ENCODE measurements at regions not wholly inside any gene's neighbourhood (a gene's known extent, or its start where the extent isn't known, plus 50 kb on each side); places are given as distances from the start of the nearest gene placed in this dataset.
A peak's percentile ranks its signal among the peaks of the same experiment; 100 is the strongest.
"Not testable (repeated sequence)": the region's sequence is repeated elsewhere in the genome, so short reads cannot be mapped to it uniquely, and the experiment has no call there.

- no peak for DNase-seq
These were observed 157.6 kb upstream of the TMTC2 start for GRCh38 chr12:82529101-82529500.

- no peak for DNase-seq
These were observed 156.8 kb upstream of the TMTC2 start for GRCh38 chr12:82529954-82530353.

GRCh38 chr12:82530394-82530793 is 156.3 kb upstream of the TMTC2 start:
- no peak for DNase-seq

- no peak for DNase-seq
These were observed 153.4 kb upstream of the TMTC2 start for GRCh38 chr12:82533341-82533740.

GRCh38 chr12:82537436-82537835 is 149.3 kb upstream of the TMTC2 start:
- DNase-seq: no peak

GRCh38 chr12:82554529-82554928 is 132.2 kb upstream of the TMTC2 start:
- no peak for DNase-seq

DNA sequence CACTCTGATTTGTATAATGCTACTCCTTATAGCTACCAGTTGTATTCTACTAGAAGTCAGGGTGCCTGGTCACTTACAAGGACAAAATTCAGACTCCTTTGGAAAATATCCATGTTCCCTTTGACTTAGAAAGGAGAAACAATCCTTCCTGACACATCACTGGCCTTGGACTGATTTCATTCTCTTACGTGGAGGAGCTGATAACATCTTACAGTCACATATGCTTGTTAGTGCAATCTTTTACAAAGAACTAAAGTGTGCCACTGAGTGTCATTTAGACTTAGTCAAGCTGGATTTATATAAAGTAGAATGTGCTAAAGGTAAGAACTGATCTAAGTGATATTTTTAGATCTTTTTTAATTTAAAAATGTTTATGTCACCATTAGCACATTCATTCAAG is 131.0 kb upstream of the TMTC2 start:
- no peak for DNase-seq

DNA sequence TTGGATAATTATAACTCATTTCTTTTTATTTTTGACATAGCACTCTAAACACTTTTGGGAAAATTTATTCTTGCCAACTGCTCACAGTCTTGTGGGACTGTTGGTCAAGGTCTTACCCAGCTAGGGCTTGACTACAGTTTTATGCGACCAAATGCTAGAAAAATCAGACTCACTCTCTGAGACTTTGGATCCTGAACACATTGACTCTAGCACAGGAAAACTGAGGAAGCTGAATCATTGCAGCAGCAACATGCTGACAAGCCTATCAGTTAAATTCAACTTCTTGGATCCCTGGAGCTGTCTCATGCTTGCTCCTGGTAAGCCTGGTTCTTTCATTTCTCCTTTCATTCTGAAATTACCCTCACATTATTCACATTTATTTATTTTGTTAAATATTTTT is 120.7 kb upstream of the TMTC2 start:
- DNase-seq: no peak

DNA sequence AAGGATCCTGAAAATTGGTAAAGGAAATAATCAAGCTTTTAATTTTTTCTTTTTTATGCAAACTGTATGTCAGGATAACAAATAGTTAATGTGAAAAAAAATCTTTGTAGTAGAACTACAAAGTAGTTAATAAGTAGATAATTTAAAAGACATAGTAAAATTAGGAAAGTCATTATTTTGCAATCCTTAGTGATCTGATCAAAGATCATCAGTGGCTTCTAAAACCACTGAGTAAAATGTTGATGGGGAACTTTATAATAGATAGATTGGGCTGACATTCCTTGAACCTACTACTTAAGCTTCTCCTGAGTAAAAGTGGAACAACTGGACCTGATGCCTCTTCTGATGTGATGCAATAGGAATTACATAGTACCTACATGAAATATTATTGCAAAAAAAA is 119.0 kb upstream of the TMTC2 start:
- no peak for DNase-seq

- no peak for DNase-seq
These were observed 112.5 kb upstream of the TMTC2 start for GRCh38 chr12:82574191-82574590.

DNA sequence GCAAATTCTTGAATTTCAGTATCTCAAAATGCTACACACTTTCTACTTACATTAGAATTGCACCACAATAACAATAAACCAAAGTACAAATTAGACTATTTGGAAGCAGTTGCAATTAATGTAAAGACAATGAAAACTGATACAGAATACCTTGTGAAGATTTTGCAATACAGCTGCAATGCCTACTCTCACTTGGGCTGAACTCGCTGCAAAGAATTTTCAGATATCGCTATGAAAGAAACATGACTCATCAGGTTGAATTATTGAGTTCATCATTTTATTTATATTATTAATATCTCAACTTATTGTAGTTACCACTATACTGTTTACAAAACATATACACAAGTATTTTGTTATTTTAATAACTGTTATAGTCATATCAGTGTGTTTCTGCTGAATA is 108.0 kb upstream of the TMTC2 start:
- no peak for DNase-seq

DNA sequence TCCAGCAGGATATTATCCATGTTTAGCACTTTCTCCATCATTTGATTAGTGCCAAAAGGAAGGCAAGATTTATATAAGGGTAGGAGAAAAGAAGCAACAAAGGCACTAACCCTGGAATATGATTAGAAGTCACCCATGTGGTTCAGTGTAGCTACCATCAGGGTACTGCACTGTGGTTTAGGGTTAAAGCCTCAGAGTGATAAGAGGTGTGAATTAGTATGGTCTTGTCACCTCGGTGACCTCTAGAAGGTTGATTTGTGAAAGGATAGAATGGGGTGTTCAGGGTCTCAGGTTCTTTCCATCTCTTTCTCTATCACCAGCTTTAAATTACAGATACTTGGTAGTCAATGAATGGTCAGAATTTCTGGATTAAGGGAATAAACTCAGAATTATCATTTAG is 103.0 kb upstream of the TMTC2 start:
- no peak for DNase-seq

DNA sequence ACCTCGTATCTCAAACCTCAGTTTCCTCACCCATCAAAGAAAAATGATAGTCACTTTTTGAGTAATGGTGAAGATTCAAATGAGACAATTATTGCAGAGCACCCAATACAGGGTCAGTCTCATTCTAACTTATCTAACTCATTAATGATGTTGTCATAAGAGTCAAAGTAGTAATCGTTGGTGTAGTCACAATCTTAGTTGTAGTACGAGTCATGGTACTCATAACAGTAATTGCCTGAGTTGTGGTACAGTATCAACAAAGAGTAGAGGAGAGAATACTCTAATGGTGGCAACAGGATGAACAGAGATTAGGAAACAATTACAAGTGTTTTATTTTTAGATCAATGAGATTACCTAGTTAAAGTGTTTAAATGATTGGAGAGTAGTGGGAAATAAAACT is 93.6 kb upstream of the TMTC2 start:
- DNase-seq: no peak

- DNase-seq: peak; percentile 6
These were observed 92.8 kb upstream of the TMTC2 start for GRCh38 chr12:82593901-82594396.

DNA sequence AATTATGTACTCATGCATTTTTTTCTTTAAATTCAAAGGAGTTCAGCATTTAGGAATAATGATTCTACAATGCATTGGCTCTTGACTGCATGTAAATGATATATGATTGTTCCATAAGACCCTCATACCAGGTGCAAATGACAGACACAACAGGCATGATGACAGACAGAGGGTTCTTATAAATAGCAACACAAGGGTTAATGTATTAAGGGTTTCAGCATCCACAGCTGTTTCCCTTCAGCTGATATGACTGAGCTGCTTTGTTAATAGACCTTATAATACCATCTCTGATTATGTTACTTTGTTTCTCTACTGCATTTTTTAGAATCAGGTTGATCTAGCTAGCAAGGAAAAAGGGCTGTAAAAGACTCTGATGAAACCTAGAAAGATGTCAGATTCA is 90.8 kb upstream of the TMTC2 start:
- DNase-seq: peak; percentile 20

GRCh38 chr12:82596483-82596882 is 90.2 kb upstream of the TMTC2 start:
- no peak for DNase-seq

GRCh38 chr12:82600379-82600778 is 86.3 kb upstream of the TMTC2 start:
- no peak for DNase-seq

DNA sequence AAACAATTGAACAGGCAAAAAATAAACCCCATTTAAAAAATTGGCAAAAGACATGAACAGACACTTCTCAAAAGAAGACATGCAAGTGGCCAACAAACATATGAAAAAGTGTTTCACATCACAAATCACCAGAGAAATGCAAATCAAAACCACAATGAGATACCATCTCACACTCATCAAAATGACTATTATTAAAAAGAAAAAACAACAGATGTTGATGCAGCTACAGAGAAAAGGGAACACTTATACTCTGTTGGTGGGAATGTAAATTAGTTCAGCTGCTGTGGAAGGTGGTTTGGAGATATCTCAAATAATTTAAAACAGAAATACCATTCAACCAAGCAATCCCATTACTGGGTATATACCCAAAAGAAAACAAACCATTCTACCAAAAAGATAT is 83.1 kb upstream of the TMTC2 start:
- not testable (repeated sequence) for DNase-seq

GRCh38 chr12:82605115-82605514 is 81.6 kb upstream of the TMTC2 start:
- DNase-seq: no peak

DNA sequence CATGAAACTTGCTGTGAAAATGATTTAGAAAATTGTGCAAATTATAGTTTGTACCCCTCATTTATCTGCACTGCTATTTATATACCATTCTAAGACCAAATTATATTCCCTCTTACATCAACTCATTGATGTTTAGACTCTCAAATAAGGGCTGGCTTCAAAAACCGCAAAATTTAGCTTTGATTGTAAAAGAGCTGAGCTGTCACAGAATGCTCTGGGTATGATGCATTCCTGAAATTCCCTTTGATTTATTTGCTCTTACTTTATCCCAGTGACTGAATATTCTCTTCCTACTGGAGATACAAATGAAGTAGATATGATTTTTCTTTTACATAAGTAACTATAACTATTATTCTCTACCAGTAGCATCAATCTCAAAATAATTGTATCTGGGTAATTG is 78.0 kb upstream of the TMTC2 start:
- no peak for DNase-seq

DNA sequence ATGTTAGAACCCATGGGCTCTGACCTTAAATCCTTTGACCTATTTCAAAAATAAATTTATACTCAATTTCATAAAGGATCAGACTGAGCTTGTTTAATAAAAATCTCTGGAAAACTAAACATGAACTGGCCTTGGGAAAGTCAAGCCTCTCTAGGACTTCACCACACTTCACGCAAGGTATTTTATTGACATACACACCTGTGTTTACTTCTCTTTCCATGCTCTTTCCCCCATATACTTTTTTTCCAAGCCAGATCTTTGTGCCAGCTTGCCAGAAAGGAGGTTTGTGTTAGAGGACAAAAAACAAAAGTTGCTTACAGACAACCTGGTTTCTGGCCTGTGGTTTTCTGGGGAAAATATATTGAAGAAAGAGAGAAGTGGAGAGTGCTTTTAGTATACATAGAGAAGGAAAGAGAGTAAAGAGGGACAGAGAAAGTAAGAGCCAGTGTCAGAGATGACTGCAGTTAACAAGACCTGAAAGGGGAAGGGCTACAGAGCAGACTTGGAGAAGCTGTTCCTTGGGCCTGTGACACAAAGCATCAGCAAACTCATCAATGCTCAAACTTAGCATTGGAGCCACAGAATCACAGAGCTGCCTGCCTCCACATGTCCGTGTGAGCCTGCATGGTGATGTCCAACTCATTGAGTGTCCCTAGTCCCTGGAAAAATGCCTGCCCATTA is 77.3 kb upstream of the TMTC2 start:
- no peak for DNase-seq

DNA sequence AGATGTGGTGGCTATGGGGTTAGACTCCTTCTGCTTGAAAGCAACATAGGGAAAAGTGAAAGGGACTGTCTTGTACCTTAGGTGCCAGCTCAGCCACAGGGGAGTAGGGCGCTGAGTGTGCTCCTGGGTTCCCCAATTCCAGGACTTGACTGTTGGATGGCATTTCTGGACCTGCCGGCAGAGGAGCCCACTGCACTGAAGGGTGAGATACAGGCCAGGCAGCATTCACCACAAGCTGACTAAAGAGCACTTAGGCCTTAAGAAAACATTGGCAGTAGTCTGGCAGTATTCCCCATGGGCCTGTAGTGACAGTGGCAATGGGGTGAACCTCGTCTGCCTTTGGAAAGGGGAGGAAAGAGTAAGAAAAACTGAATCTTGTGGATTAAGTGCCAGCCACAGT is 67.1 kb upstream of the TMTC2 start:
- no peak for DNase-seq

- DNase-seq: no peak
These were observed 65.8 kb upstream of the TMTC2 start for GRCh38 chr12:82620917-82621316.

DNA sequence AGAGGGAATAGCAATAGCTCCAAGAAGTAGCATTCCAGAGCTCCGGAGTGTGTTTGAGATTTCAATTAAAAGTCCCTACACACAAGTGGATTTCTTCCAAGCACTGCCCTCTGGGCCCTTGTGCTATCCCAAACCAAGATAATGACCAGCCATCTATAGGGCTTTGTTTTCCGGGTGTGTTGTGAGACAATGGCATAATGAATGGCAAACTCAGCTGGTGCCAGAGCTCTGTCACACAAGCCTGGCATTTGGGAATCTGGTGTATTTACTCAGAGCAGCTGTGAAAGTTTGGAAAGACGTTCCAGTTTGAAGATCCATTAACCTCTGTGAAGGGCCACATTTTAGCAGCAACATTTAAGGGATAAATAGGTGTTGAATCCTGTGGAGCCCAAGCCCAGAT is 61.2 kb upstream of the TMTC2 start:
- no peak for DNase-seq

- DNase-seq: peak; percentile 55
These were observed 58.9 kb upstream of the TMTC2 start for GRCh38 chr12:82627799-82628198.
